Cerebellar cortex (tissue), 1 donor: ENCODE measurements at regions not wholly inside any gene's neighbourhood (a gene's known extent, or its start where the extent isn't known, plus 50 kb on each side); places are given as distances from the start of the nearest gene placed in this dataset.
"Not testable (repeated sequence)": the region's sequence is repeated elsewhere in the genome, so short reads cannot be mapped to it uniquely, and the experiment has no call there.

ENCODE experiments used
- DNase-seq: peaks from one replicate; pipeline ENCODE4 v3.0.0-alpha.2; 2015; ENCODE audit warnings: low spot score

- DNase-seq = no peak
Observed at GRCh38 chr4:135032670-135033069, 831.1 kb upstream of the PABPC4L start.

GRCh38 chr4:135015771-135016170 is 814.2 kb upstream of the PABPC4L start:
- DNase-seq = no peak

GRCh38 chr4:135007400-135007799 is 805.8 kb upstream of the PABPC4L start:
- DNase-seq = no peak

GRCh38 chr4:134999169-134999568 is 797.6 kb upstream of the PABPC4L start:
- DNase-seq = no peak

GRCh38 chr4:134961963-134962362 is 760.4 kb upstream of the PABPC4L start:
- no peak for DNase-seq

GRCh38 chr4:134958862-134959261 is 757.3 kb upstream of the PABPC4L start:
- no peak for DNase-seq

- DNase-seq = no peak
Observed at GRCh38 chr4:134955059-134955458, 753.5 kb upstream of the PABPC4L start.

- DNase-seq = no peak
Observed at GRCh38 chr4:134952775-134953174, 751.2 kb upstream of the PABPC4L start.

- DNase-seq = no peak
Observed at GRCh38 chr4:134952305-134952704, 750.7 kb upstream of the PABPC4L start.

GRCh38 chr4:134948110-134948642 is 746.6 kb upstream of the PABPC4L start:
- no peak for DNase-seq

- no peak for DNase-seq
Observed at GRCh38 chr4:134944115-134944514, 742.5 kb upstream of the PABPC4L start.

- DNase-seq = no peak
Observed at GRCh38 chr4:134936014-134936413, 734.4 kb upstream of the PABPC4L start.

- no peak for DNase-seq
Observed at GRCh38 chr4:134935320-134935719, 733.7 kb upstream of the PABPC4L start.

GRCh38 chr4:134934036-134934808 is 732.6 kb upstream of the PABPC4L start:
- DNase-seq = no peak

GRCh38 chr4:134915355-134915754 is 713.8 kb upstream of the PABPC4L start:
- no peak for DNase-seq

GRCh38 chr4:134914250-134914649 is 712.7 kb upstream of the PABPC4L start:
- DNase-seq = not testable (repeated sequence)

GRCh38 chr4:134911941-134912340 is 710.4 kb upstream of the PABPC4L start:
- no peak for DNase-seq

- DNase-seq = peak; percentile 27
Observed at GRCh38 chr4:134906404-134907023, 704.9 kb upstream of the PABPC4L start.

GRCh38 chr4:134905061-134905460 is 703.5 kb upstream of the PABPC4L start:
- DNase-seq = no peak

- DNase-seq = no peak
Observed at GRCh38 chr4:134888156-134888555, 686.6 kb upstream of the PABPC4L start.

- no peak for DNase-seq
Observed at GRCh38 chr4:134885436-134885835, 683.8 kb upstream of the PABPC4L start.

GRCh38 chr4:134883831-134884449 is 682.4 kb upstream of the PABPC4L start:
- no peak for DNase-seq

- DNase-seq = no peak
Observed at GRCh38 chr4:134879019-134879418, 677.4 kb upstream of the PABPC4L start.
